HCT116 (cell line): ENCODE measurements at regions not wholly inside any gene's neighbourhood (a gene's known extent, or its start where the extent isn't known, plus 50 kb on each side); places are given as distances from the start of the nearest gene placed in this dataset.

Experiments used
- ATAC-seq: fragments of 200-7000 bp; cut with Tn5 transposase; 2 replicates; pipeline ENCODE4 v1.9.1; 2020; ENCODE audit warnings: mild to moderate bottlenecking, moderate library complexity
- BruUV-seq: library from RNA; stranded (reverse); fragments of 400-500 nt; replicated peaks from 2 replicates; lab custom pipeline; 2021; lab: Mats Ljungman, UMichigan
- CTCF ChIA-PET: fragments of 300-600 bp; sonication (Branson Sonifier 250); formaldehyde crosslinking; loops from one replicate; lab custom pipeline; 2021; ENCODE audit warnings: antibody characterized with exemption; lab: Charles Lee
- POLR2A ChIA-PET: fragments of 300-600, 350-600 bp; sonication (Branson Sonifier 250); formaldehyde crosslinking; loops from one replicate; lab custom pipeline; 2021; ENCODE audit warnings: antibody characterized with exemption; lab: Charles Lee
- RAD21 ChIA-PET, 2 experiments: fragments of 300-600 bp; sonication (Branson Sonifier 250); formaldehyde crosslinking; loops; one replicate each; lab custom pipeline; 2023; ENCODE audit warnings: low total read pairs in 2 of 2; ENCODE audit not compliant: uncharacterized antibody in 2 of 2, unreplicated experiment in 2 of 2, low non-redundant PET in 1 of 2; lab: Charles Lee
- DNase-seq: peaks from one replicate; pipeline ENCODE4 v3.0.0-alpha.2; 2010; ENCODE audit warnings: low read depth, low spot score
- H2AFZ ChIP-seq: fragments of 200-600 bp; shearing (Covaris generic), sonication (generic); 2 replicates; pipeline ENCODE4 v1.6.1; 2017; ENCODE audit warnings: low read depth, mixed run types, mixed read lengths, antibody characterized with exemption, low read length; ENCODE audit not compliant: poor library complexity, severe bottlenecking
- H3K27ac ChIP-seq: 2 replicates; pipeline ENCODE4 v1.5.1; 2012; ENCODE audit warnings: low read depth, low read length
- H3K27me3 ChIP-seq: fragments of 200-600 bp; sonication (generic); 2 replicates; pipeline ENCODE4 v1.6.1; 2016; ENCODE audit warnings: mixed run types, low read length, mixed read lengths; ENCODE audit not compliant: insufficient read depth
- H3K36me3 ChIP-seq, 2 experiments: fragments of 200-500 bp in 1 of 2; fragments of 200-600 bp in 1 of 2; sonication (Bioruptor generic) in 1 of 2; sonication (generic) in 1 of 2; 2 replicates each; pipeline versions ENCODE4 v1.5.1 to v1.6.1; 2014 to 2016; ENCODE audit warnings: low read length in 2 of 2, inconsistent platforms in 1 of 2, mixed read lengths in 1 of 2, mixed run types in 1 of 2; ENCODE audit not compliant: insufficient read depth in 2 of 2, control insufficient read depth in 1 of 2
- H3K4me1 ChIP-seq, 2 experiments: fragments of 200-600 bp in 1 of 2; sonication (generic) in 1 of 2; 2 replicates each; pipeline versions ENCODE4 v1.5.1 to v1.6.1; 2012 to 2017; ENCODE audit warnings: low read length in 2 of 2, inconsistent platforms in 1 of 2, mild to moderate bottlenecking in 1 of 2, mixed read lengths in 1 of 2, mixed run types in 1 of 2, moderate library complexity in 1 of 2; ENCODE audit not compliant: insufficient read depth in 2 of 2, control insufficient read depth in 1 of 2
- H3K4me2 ChIP-seq: fragments of 200-600 bp; sonication (generic); 2 replicates; pipeline ENCODE4 v1.6.1; 2017; ENCODE audit warnings: mixed run types, low read length, mixed read lengths
- H3K4me3 ChIP-seq, 2 experiments: fragments of 200-600 bp in 1 of 2; sonication (generic) in 1 of 2; replicated peaks in 1 of 2; 2 replicates each; pipeline ENCODE4 v1.5.1; 2011 to 2016; ENCODE audit warnings: low read length in 2 of 2, control low read depth in 1 of 2, low read depth in 1 of 2, mild to moderate bottlenecking in 1 of 2, mixed read lengths in 1 of 2, mixed run types in 1 of 2
- H3K79me2 ChIP-seq: fragments of 200-600 bp; sonication (generic); 2 replicates; pipeline ENCODE4 v1.6.1; 2017; ENCODE audit warnings: mild to moderate bottlenecking, mixed run types, low read length, moderate library complexity, mixed read lengths; ENCODE audit not compliant: insufficient read depth
- H3K9ac ChIP-seq: fragments of 200-600 bp; sonication (generic); 2 replicates; pipeline ENCODE4 v1.6.1; 2016; ENCODE audit warnings: low read length, mixed read lengths
- H3K9me2 ChIP-seq: fragments of 200-600 bp; sonication (generic), shearing (Covaris generic); 2 replicates; pipeline ENCODE4 v1.6.1; 2017; ENCODE audit warnings: mixed run types, mild to moderate bottlenecking, moderate library complexity; ENCODE audit not compliant: insufficient read depth
- H3K9me3 ChIP-seq, 2 experiments: fragments of 200-500 bp in 1 of 2; fragments of 200-600 bp in 1 of 2; sonication (Bioruptor generic) in 1 of 2; sonication (generic) in 1 of 2; 2 replicates each; pipeline ENCODE4 v1.6.1; 2014 to 2017; ENCODE audit warnings: low read length in 2 of 2, mixed read lengths in 2 of 2, inconsistent platforms in 1 of 2, low read depth in 1 of 2, mild to moderate bottlenecking in 1 of 2, mixed run types in 1 of 2, moderate library complexity in 1 of 2; ENCODE audit not compliant: control insufficient read depth in 1 of 2, insufficient read depth in 1 of 2
- H4K20me1 ChIP-seq: fragments of 200-600 bp; sonication (generic), shearing (Covaris generic); 2 replicates; pipeline ENCODE4 v1.6.1; 2017; ENCODE audit warnings: mixed run types, mild to moderate bottlenecking, moderate library complexity; ENCODE audit not compliant: insufficient read depth
- CBX3 ChIP-seq: IDR thresholded peaks from 2 replicates; pipeline ENCODE4 v1.6.1; 2012; ENCODE audit warnings: low read depth
- CEBPB ChIP-seq: IDR thresholded peaks from 2 replicates; pipeline ENCODE4 v1.6.1; 2012; ENCODE audit warnings: low read depth
- EGR1 ChIP-seq: IDR thresholded peaks from 2 replicates; pipeline ENCODE4 v1.6.1; 2012; ENCODE audit warnings: low read depth
- ELF1 ChIP-seq: IDR thresholded peaks from 2 replicates; pipeline ENCODE4 v1.6.1; 2012; ENCODE audit warnings: low read depth, borderline replicate concordance
- EZH2 ChIP-seq: fragments of 200-600 bp; sonication (generic); IDR thresholded peaks from 2 replicates; pipeline ENCODE4 v1.6.1; 2017; ENCODE audit warnings: antibody characterized with exemption, mixed run types
- EZH2phosphoT487 ChIP-seq: fragments of 200-600 bp; IDR thresholded peaks from 2 replicates; pipeline ENCODE4 v1.6.1; 2018; ENCODE audit warnings: antibody characterized with exemption, borderline replicate concordance
- POLR2A ChIP-seq: IDR thresholded peaks from 2 replicates; pipeline ENCODE4 v1.7.0; 2011; ENCODE audit warnings: borderline replicate concordance; ENCODE audit not compliant: insufficient read depth, insufficient read length; ENCODE audit errors: extremely low read depth
- POLR2AphosphoS5 ChIP-seq: IDR thresholded peaks from 2 replicates; pipeline ENCODE4 v1.6.1; 2011; ENCODE audit warnings: mild to moderate bottlenecking, low read depth, low read length, moderate library complexity
- SIN3A ChIP-seq: IDR thresholded peaks from 2 replicates; pipeline ENCODE4 v1.6.1; 2012; ENCODE audit warnings: low read depth
- SP1 ChIP-seq: IDR thresholded peaks from 2 replicates; pipeline ENCODE4 v1.6.1; 2012; ENCODE audit warnings: low read depth
- SRF ChIP-seq: IDR thresholded peaks from 2 replicates; pipeline ENCODE4 v1.6.1; 2012; ENCODE audit warnings: low read depth
- TCF7L2 ChIP-seq: IDR thresholded peaks from 2 replicates; pipeline ENCODE4 v1.7.0; 2011; ENCODE audit warnings: borderline replicate concordance, inconsistent platforms; ENCODE audit not compliant: insufficient read depth, insufficient read length; ENCODE audit errors: extremely low read depth
- ZNF274 ChIP-seq: fragments of 200-500 bp; sonication (Bioruptor generic); IDR thresholded peaks from 2 replicates; pipeline ENCODE4 v1.6.1; 2014; ENCODE audit warnings: mild to moderate bottlenecking, low read depth, low read length, inconsistent platforms
- intact Hi-C: fragments of 100-400 bp; cut with micrococcal nuclease; formaldehyde crosslinking; loops from 2 replicates; pipeline ENCODE4 v1.10.0; 2022
- TF ChIP-seq, protein P1 (sequence below): IDR thresholded peaks from 2 replicates; pipeline ENCODE4 v1.6.1; 2011; ENCODE audit warnings: mild to moderate bottlenecking, low read length, moderate library complexity; ENCODE audit not compliant: insufficient replicate concordance; ENCODE audit errors: extremely low read depth
- TF ChIP-seq, protein P2 (sequence below): IDR thresholded peaks from 2 replicates; pipeline ENCODE4 v1.6.1; 2012
- TF ChIP-seq, protein P3 (sequence below): IDR thresholded peaks from 2 replicates; pipeline ENCODE4 v1.6.1; 2012

DNA sequence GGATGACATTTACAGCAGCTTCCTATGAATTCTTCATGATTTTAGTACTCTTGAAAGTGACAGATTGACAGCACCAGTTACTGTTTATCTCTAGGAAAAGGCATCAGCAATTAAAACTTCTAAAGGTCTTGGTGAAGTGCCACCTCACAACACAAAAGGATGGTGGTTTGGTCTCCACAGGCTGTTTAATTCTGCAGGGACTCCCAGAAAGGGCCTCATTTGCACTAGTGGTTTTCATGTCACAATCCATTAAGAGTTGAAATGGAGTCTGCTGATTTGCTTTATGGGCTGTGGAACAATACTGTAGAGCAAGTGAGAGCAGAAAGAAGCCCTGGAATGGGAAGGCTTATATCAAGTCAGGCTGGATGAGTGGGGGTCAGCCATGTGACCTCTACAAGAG lies 225.3 kb upstream of the KCNMB2 start:
- no peaks in the 10 kb centered on the region for H3K79me2 ChIP-seq
- no TSS peak for BruUV-seq
- H3K4me3 ChIP-seq, result no peak overlapping the region
- H2AFZ ChIP-seq, result no peak overlapping the region
- no peak overlapping the region for H3K27ac ChIP-seq
- H3K27me3 ChIP-seq, result no peaks in the 10 kb centered on the region
- no peaks in the 10 kb centered on the region for H3K36me3 ChIP-seq
- ChIA-PET RAD21 (no interaction called here), CTCF (no interaction called here), POLR2A (no interaction called here)
- H3K9me2 ChIP-seq, result no peaks in the 10 kb centered on the region
- no peak overlapping the region for H3K4me2 ChIP-seq
- no peak for ATAC-seq
- TF ChIP-seq EZH2phosphoT487 (no peak), TCF7L2 (no peak), CBX3 (no peak), SRF (no peak), SIN3A (no peak), POLR2AphosphoS5 (no peak), POLR2A (no peak), EGR1 (no peak), EZH2 (no peak), SP1 (no peak), CEBPB (no peak), ZNF274 (no peak), ELF1 (no peak)
- TF ChIP-seq, protein P1, sequence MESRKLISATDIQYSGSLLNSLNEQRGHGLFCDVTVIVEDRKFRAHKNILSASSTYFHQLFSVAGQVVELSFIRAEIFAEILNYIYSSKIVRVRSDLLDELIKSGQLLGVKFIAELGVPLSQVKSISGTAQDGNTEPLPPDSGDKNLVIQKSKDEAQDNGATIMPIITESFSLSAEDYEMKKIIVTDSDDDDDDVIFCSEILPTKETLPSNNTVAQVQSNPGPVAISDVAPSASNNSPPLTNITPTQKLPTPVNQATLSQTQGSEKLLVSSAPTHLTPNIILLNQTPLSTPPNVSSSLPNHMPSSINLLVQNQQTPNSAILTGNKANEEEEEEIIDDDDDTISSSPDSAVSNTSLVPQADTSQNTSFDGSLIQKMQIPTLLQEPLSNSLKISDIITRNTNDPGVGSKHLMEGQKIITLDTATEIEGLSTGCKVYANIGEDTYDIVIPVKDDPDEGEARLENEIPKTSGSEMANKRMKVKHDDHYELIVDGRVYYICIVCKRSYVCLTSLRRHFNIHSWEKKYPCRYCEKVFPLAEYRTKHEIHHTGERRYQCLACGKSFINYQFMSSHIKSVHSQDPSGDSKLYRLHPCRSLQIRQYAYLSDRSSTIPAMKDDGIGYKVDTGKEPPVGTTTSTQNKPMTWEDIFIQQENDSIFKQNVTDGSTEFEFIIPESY, result no peak
- TF ChIP-seq, protein P2, sequence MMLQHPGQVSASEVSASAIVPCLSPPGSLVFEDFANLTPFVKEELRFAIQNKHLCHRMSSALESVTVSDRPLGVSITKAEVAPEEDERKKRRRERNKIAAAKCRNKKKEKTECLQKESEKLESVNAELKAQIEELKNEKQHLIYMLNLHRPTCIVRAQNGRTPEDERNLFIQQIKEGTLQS, result no peak
- TF ChIP-seq, protein P3, sequence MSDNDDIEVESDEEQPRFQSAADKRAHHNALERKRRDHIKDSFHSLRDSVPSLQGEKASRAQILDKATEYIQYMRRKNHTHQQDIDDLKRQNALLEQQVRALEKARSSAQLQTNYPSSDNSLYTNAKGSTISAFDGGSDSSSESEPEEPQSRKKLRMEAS, result no peak
- intact Hi-C loops, result no loop called here
- H4K20me1 ChIP-seq, result no peaks in the 10 kb centered on the region
- no peak for DNase-seq
- H3K9me3 ChIP-seq, result no peaks in the 10 kb centered on the region
- H3K9ac ChIP-seq, result no peak overlapping the region
- H3K4me1 ChIP-seq, result no peaks in the 10 kb centered on the region
